ENCODE measurements at regions not wholly inside any gene's neighbourhood (a gene's known extent, or its start where the extent isn't known, plus 50 kb on each side); places are given as distances from the start of the nearest gene placed in this dataset.

DNA sequence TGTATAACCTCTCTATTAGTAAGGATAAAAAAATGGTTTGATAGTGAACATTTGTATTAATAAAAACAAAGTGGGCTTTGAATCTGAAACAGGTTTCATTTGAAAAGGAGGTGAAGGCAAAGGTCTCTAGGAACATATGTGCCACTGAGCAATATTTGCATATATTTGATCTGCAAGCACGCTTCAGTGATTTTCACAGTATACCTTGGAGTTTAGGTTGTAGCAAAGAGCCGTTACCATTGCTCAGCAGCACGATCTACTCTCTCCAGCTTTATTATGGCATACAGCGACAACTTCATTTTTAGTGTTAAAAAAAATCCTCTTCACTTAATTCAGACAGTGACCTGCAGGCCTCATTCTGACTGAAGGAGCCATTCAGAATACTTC lies 75.8 kb upstream of the ZEB2 start:
- DNase-seq = no peak

DNA sequence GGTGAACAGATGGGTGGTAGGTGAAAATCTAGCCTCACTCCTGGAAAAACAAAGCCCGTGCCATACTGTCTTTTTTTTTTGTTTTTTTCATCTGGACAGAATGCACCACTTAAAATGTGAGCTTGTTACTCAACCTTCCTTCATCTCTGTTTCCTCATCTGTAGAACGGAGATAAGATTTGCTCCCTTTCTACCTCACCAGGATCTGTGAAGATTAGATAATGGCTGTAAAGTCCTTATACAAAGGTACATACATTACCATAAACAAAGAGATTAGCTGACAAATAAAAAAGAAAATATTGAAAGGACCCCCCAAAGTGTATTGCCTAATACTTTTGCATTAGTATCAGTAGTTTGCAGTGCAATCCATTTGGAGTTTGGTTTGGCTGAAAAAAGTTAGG lies 75.4 kb upstream of the ZEB2 start:
- DNase-seq = no peak

DNA sequence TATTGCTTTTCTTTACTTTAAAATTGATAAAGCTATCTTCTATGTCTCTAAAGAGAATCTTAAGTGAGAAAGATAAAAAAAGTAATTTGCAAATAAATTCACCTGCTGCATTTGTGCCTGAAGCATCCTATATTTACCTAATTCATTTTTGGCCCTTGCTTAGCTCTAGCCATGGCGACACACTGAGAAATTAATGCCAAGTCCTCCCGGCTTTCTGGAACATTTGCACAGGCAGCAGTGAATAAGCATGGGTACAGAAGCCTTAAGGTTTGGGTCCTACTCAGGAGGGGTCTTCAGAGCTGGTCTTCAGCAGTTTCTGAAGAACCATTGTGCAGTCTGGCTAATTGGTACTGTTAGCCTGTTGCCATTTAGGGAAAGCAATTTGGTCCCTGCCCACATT lies 73.9 kb upstream of the ZEB2 start:
- DNase-seq = no peak

DNA sequence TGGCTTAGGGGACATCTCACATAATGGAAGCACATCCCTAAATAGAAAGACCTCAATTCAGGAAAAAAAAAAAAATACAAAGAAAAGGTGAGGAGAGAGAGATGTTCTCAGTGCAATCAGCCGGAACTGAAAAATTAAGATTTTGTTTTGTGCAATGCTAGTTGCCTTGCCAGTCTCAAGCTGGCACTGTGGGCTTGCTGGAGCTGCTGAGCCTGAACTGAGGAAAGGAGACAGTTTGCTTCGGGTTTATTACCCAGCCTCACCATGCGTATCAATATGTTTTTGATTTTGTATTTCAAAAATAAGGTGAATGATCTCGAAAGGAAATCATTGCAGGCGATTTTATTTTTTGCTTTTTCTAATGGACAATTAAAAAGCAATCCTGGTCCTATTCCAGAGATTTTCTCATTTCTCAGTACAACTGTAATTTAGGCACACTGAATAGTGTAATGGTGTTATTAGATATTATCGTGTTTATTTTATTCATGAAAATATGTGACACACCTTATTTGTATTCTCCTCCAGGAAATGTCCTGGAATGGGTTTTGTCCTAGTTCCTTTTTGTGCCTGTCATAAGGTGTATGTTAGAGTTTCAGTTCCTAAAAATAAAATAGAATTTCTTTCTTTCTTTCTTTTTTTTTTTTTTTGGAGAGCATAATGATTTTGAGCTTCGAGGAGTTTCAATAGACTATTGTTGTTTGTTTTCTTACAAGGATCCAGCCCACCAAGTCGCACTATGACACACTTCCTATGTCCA lies 72.8 kb upstream of the ZEB2 start:
- no peak for DNase-seq

DNA sequence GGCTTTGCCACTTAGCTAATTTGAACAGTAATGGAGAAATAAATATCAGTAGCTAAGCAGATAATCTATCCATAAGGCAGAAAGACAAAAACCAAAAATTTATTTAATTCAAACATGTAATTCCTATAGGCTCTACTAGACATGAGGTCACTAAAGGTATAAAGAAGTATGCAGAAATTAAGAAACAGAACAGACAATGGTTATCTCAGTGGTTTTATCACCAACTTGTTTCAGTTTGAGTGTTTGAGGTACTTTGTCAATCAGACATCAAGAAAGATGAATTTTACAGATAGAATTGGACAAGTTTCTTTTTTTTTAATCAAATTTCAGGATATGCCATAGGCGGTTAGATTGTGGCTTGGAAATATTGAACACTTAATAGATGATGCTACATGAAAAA lies 67.4 kb upstream of the ZEB2 start:
- no peak for DNase-seq

DNA sequence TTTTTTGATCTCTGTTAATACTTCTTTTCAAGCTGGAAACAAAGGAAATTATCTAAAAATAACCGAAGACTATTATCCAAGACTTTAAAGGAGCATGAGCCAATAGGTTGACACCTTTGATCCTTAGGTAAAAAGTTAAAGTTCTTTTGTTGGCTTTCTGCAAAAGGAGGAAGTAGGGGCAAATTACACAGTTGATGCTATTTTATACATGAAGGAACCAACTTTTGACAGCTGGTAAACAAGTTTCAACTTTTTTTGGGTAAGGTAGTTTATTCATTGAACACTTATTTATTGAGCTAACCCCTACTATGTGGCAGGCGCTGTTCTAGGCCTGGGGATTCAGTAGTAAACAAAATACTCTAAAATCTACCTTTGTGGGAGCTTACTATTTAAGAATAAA lies 66.6 kb upstream of the ZEB2 start:
- DNase-seq = no peak

DNA sequence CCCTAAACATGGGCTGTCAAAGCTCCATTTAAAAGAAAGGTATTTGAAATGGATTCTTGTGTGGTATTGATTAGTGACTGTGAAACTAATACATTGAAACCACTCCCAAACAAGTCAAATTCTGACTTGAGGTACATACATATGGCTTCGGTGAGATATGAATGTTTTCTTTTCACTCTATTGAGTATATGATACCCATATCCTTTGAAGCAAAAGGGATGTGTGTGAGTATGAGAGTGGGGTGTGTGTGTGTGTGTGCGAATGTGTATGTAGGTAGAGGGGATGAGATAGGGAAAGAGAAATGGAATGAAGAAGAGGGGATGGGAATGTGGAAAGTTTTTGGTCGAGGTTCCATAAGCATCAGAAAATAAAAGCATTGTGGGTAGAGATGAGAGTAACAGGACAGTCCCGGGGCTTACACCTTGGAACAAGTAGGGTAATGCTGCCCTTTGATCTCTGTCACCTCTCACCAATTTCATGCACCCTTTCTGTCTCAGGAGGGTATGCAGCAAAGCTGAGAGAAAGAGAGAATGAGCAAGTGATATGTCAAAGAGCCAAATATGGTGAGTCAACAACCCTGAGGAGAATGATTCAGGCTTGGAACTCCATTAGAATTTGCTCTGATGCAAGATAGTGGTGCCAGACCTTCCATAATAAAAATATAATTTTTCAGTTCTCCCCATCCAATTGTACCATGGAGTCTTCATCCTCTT lies 64.0 kb upstream of the ZEB2 start:
- no peak for DNase-seq

DNA sequence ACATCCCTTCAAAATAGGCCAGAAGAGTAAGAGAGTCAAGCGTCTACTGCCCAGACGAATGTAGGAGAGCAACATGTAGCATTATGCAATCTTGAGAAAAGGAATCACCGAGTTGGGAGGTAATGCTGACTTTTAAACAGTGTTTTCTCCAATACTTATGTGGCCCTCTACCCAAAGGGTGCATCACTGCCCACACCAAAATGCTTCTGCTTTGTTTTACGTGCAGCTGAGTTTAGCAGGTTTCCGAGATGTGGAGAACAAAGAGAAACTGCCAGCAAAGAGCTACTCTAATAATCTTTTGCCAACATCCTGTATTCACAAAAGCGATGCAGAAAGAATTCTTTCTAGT lies 63.4 kb upstream of the ZEB2 start:
- no peak for DNase-seq

DNA sequence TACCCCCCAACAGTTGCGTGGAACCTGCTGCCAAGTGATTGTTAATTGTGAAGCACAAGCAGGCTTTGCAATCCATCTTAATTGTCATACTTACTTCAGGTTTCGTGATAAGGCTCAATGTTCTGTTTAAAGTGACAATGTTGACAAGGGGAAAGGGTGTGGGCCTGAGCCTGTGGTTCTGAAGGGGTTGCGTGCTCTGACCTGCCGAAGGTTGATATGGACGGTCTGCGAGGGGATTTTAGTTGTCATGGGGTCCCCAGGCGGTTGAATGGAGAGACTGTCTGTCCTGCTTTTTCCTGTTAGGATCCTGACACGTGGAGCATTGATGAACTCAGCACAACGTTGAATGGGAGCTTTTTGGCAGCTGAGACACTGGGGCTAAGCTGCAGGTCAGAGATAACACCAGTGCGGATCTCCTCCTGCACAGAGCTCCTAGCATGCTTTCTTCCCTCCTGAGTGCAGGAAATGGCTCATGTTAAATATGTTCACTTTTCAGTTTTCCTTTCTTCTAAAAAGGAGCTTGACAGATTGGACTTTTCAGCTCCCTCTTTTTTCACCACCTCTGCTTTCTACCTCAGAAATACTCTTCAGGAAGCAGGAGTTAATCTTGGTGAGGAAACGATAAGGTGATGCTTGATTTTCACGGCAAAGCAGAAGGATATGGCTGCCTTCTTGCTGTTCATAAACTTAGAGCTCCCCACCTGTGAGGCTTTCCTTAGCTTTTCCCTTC lies 62.9 kb upstream of the ZEB2 start:
- peak; percentile 29 for DNase-seq

DNA sequence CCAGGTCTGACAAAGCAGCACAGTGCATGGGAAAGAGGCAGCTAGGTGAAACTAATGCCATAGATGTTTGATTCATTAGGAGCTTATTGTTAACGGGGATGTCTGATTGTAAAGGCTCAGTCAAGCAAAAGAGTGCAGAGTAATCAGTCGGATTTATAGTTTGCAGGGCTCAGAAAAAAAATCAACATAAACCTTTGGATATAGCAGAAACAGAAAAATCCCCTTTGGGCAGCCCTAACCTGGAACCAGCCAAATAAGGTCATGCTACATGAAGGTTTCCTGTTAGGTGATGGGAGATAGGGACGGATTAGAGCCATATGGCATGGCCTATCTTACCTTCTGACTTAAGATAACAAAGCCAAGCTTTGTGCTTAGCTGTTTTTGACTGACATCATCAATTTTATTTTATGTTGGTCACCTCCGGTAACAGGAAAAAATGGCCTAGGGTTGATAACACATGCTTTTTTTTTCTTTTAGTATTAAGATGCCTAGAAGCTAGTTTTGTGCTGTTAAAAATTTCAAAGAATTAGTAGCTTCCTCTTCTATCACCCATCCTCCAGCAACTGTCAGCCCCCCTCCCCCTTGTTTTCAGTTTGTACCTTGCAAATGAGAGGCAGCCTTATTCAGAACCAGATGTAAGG lies 60.7 kb upstream of the ZEB2 start:
- DNase-seq = no peak

DNA sequence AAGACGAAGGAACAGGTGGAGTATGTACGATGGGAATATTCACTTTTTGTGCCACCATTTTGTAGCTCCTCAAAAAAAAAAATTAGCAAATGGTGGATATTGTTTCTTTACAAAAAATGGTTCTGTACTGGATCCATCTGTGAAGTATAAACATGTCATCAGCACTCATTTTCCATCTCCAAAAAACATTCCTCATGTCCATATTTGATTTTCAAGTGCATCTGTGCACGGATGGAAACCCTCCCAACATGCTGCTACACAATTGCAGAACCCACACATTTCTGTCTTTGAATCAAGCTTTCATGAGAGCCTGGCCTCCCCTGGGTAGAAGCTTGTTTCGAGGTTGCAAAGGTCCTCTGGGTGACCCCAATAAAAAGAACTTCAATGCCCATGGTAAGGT lies 59.6 kb upstream of the ZEB2 start:
- DNase-seq = no peak

DNA sequence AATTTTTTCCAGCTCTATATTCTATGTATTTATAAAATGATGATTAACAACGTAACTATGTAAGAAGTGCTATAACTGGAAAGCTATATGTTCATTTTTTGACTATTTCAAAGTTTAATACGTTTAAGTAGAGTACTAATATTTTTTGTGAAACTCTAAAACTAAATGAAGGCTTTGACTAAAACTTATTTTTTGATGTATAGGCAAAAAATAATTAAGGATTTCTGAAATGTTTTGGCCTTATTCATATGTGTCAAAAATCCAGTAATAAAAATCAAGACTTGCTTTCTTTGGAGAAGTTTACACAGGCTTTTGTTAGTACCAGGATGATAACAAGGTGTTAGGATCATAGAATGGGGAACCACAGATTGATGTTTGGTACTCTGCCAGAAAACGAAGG lies 58.2 kb upstream of the ZEB2 start:
- DNase-seq = no peak

DNA sequence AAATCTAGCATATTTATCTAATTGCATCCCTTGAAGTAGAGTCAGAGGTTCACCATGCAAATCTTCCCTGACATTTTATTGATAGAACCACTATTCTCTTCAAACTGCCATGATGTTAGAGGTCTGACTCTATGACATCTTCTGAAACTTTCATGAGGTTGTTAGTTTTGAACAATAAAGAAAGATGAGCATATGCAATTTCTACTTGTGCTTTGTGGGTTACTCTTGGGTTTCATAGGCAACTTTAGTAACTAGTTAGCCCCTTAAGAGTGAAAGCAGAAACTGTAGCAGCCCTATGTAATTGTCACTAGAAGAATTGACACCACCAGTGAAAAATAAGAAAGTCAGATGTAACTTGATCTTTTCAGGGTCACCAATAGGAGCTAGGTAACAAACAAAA lies 53.1 kb upstream of the ZEB2 start:
- DNase-seq = no peak

DNA sequence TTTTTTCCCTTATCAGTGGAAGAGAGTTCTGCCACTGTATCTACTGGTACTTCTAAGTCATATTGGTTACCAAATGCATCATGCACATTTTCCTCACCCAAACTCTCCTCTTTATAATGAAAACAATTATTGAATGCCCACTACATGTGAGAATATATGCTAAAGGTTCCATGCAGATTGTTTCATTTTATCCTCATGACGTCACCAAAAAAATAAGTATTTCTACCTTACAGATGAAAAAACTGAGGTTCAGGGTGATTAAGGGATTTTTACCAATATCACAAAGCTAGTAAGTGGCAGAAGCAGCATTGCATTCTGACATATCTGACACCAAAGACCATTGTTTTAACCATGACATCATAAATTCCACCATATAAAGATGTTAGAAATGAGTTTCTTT lies 51.9 kb upstream of the ZEB2 start:
- DNase-seq = no peak

DNA sequence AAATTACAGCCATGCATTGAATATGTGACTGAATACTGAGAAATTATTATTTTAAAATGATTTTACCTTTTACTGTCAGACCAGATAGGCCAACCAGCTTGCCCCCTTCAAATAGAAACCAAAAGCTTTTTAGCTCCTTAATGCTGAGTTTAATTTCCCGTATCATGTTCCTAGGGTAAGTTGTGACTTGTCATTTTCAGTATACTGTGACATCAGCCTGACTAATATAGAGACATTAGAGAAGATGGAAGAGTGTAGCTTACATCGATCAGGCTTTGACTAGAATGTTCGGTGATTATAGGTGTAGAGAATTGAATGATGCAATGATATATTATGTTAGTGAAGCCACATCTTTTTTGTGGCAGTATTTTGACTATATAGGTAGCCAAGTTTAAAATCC lies 50.6 kb upstream of the ZEB2 start:
- no peak for DNase-seq

Measured in femur (tissue), 1 donor.